B cell (primary cell): ENCODE measurements at regions not wholly inside any gene's neighbourhood (a gene's known extent, or its start where the extent isn't known, plus 50 kb on each side); places are given as distances from the start of the nearest gene placed in this dataset.
"Not testable (repeated sequence)": the region's sequence is repeated elsewhere in the genome, so short reads cannot be mapped to it uniquely, and the experiment has no call there.

Source experiments
- ATAC-seq: fragments of 200-7000 bp; cut with Tn5 transposase; one replicate; pipeline ENCODE4 v1.10.0; 2021; ENCODE audit warnings: low read depth, mild to moderate bottlenecking, moderate number of reproducible peaks, moderate library complexity
- CTCF ChIA-PET: fragments of 350-600 bp; sonication (Branson Sonifier 250); formaldehyde crosslinking; loops from one replicate; lab custom pipeline; 2021; ENCODE audit warnings: antibody characterized with exemption, inconsistent platforms; lab: Charles Lee
- POLR2A ChIA-PET: fragments of 350-600 bp; sonication (Branson Sonifier 250); formaldehyde crosslinking; loops from one replicate; lab custom pipeline; 2021; ENCODE audit warnings: antibody characterized with exemption; lab: Charles Lee
- DNase-seq: peaks from one replicate; pipeline ENCODE4 v3.0.0; 2013
- H2AFZ ChIP-seq: 2 replicates; pipeline ENCODE4 v1.6.1; 2012; ENCODE audit warnings: mild to moderate bottlenecking, low read depth, low read length; ENCODE audit not compliant: insufficient read depth, poor library complexity, severe bottlenecking
- H3K27ac ChIP-seq, 2 donors: 1 replicate in 1 of 2; 2 replicates in 1 of 2; pipeline ENCODE4 v1.5.1; 2012 to 2013; ENCODE audit warnings: low read length in 2 of 2, mild to moderate bottlenecking in 2 of 2, moderate library complexity in 1 of 2
- H3K27me3 ChIP-seq, 4 experiments: fragments of 200-600 bp in 1 of 4; sonication (generic) in 1 of 4; replicated peaks in 1 of 4; 1 replicate in 2 of 4; 2 replicates in 2 of 4; pipeline versions ENCODE4 v1.6.1 to v1.7.0; 2013 to 2016; ENCODE audit warnings: low read length in 3 of 4, mild to moderate bottlenecking in 2 of 4, mixed read lengths in 1 of 4, moderate library complexity in 1 of 4; ENCODE audit not compliant: insufficient read depth in 4 of 4, control insufficient read depth in 3 of 4; ENCODE audit errors: control extremely low read depth in 1 of 4
- H3K36me3 ChIP-seq, 2 experiments: replicated peaks in 1 of 2; 1 replicate in 1 of 2; 2 replicates in 1 of 2; pipeline versions ENCODE4 v1.6.1 to v1.7.1; 2013; ENCODE audit warnings: low read length in 1 of 2; ENCODE audit not compliant: insufficient read depth in 2 of 2, control insufficient read depth in 1 of 2; ENCODE audit errors: control extremely low read depth in 1 of 2, extremely low read depth in 1 of 2
- H3K4me1 ChIP-seq, 2 donors: fragments of 200-600 bp in 1 of 2; sonication (generic) in 1 of 2; 1 replicate in 1 of 2; 2 replicates in 1 of 2; pipeline versions ENCODE4 v1.5.1 to v1.6.1; 2013 to 2017; ENCODE audit warnings: low read length in 2 of 2; ENCODE audit not compliant: control insufficient read depth in 2 of 2, insufficient read depth in 2 of 2
- H3K4me2 ChIP-seq: replicated peaks from 2 replicates; pipeline ENCODE3; 2012; ENCODE audit warnings: mild to moderate bottlenecking, low read depth, low read length; ENCODE audit not compliant: poor library complexity, severe bottlenecking
- H3K4me3 ChIP-seq, 5 experiments: fragments of 200-600 bp in 1 of 5; sonication (generic) in 1 of 5; 1 replicate in 3 of 5; 2 replicates in 2 of 5; pipeline versions ENCODE4 v1.5.1 to v1.7.0; 2011 to 2016; ENCODE audit warnings: low read length in 4 of 5, mild to moderate bottlenecking in 4 of 5, low read depth in 2 of 5, control low read depth in 1 of 5, moderate library complexity in 1 of 5; ENCODE audit not compliant: insufficient read depth in 1 of 5; ENCODE audit errors: control extremely low read depth in 1 of 5, extremely low read depth in 1 of 5
- H3K79me2 ChIP-seq: fragments of 200-600 bp; sonication (generic); one replicate; pipeline ENCODE4 v1.6.0; 2016; ENCODE audit warnings: low read length; ENCODE audit not compliant: control insufficient read depth, insufficient read depth
- H3K9ac ChIP-seq: fragments of 200-600 bp; sonication (generic); 2 replicates; pipeline ENCODE4 v1.6.1; 2017; ENCODE audit warnings: mild to moderate bottlenecking, low read length, moderate library complexity
- H3K9me3 ChIP-seq, 3 donors: one replicate each; pipeline versions ENCODE4 v1.6.1 to v1.7.1; 2013; ENCODE audit warnings: low read length in 2 of 3; ENCODE audit not compliant: control insufficient read depth in 2 of 3, insufficient read depth in 1 of 3; ENCODE audit errors: control extremely low read depth in 1 of 3
- H4K20me1 ChIP-seq: 2 replicates; pipeline ENCODE4 v1.6.0; 2012; ENCODE audit warnings: mild to moderate bottlenecking, low read length; ENCODE audit not compliant: insufficient read depth, control insufficient read depth, poor library complexity, severe bottlenecking
- H3K27ac Mint-ChIP-seq: one replicate; pipeline ENCODE4 v1.8.0; 2021; ENCODE audit warnings: mixed read lengths
- H3K27me3 Mint-ChIP-seq: one replicate; pipeline ENCODE4 v1.8.0; 2021; ENCODE audit warnings: mixed read lengths
- H3K4me1 Mint-ChIP-seq: one replicate; pipeline ENCODE4 v1.8.0; 2021; ENCODE audit warnings: mixed read lengths
- H3K4me3 Mint-ChIP-seq: one replicate; pipeline ENCODE4 v1.8.0; 2021; ENCODE audit warnings: mixed read lengths
- H3K9me3 Mint-ChIP-seq: one replicate; pipeline ENCODE4 v1.8.0; 2022; ENCODE audit warnings: mixed read lengths; ENCODE audit not compliant: insufficient read depth
- WGBS: methylation state at CpG from one replicate; pipeline ENCODE4 v1.1.5; 2013; ENCODE audit warnings: missing lambda C conversion rate; ENCODE audit not compliant: insufficient coverage; 5-methylcytosine and 5-hydroxymethylcytosine counted together
- intact Hi-C: fragments of 100-400 bp; cut with micrococcal nuclease; formaldehyde crosslinking; loops from one replicate; pipeline ENCODE4 v1.10.0; 2022

DNA sequence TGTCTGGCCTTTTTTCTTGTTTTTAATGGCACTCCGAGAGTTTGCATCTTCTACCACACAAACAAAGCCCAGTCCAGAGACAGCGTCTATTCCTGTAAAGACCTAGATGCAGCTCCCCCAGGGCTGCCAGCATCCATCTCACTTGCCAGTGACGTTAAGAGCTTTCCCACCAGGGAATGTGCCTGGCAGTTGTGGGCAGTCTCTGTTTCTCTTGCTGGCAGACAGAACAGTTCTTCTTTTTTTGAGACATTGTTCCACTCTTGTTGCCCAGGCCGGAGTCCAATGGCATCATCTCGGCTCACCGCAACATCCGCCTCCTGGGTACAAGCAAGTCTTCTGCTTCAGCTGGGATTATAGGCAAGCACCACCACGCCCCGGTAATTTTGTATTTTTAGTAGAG, 93.1 kb upstream of the CCZ1B start:
- H3K27ac ChIP-seq, CTCF ChIA-PET, POLR2A ChIA-PET: not testable (repeated sequence)

DNA sequence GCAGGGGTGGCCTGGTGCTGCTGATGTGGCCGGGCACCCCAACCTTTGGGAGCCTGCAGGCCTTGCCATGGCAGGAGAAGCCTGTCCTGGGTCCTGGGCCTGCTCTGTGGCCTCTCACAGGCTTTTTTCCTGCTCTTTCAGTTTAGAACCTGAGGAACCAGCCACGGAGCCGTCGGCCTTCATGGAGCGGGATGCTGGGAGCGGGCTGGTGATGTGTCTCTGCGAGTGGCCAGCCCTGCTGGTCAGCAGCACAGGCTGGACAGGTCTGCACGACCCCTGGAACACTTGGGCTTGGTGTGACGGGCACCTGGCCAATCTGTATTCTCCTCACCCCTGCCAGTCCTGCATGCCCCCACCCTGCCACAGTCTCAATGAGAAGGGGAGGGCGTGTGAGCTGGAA, 98.4 kb upstream of the CCZ1B start:
- H3K4me1 Mint-ChIP-seq, H3K4me3 Mint-ChIP-seq, ATAC-seq, H3K4me3 ChIP-seq, H3K9me3 ChIP-seq, H3K79me2 ChIP-seq, H3K36me3 ChIP-seq, H3K27me3 Mint-ChIP-seq, H3K27ac Mint-ChIP-seq, H2AFZ ChIP-seq, POLR2A ChIA-PET, intact Hi-C loops, H3K4me1 ChIP-seq, H3K9me3 Mint-ChIP-seq, H3K4me2 ChIP-seq, H3K9ac ChIP-seq, H3K27me3 ChIP-seq, DNase-seq, H4K20me1 ChIP-seq, CTCF ChIA-PET, H3K27ac ChIP-seq: not testable (repeated sequence)
- WGBS, result 99% methylated on average over 7 of the region's 10 CpGs

More for the DNA sequence above, 93.1 kb upstream of the CCZ1B start:
- intact Hi-C loops, H3K4me1 ChIP-seq, H3K36me3 ChIP-seq, H3K27ac Mint-ChIP-seq, ATAC-seq, H4K20me1 ChIP-seq, H3K9me3 Mint-ChIP-seq, H2AFZ ChIP-seq, H3K4me3 Mint-ChIP-seq, H3K4me2 ChIP-seq, H3K79me2 ChIP-seq, H3K27me3 ChIP-seq, H3K9ac ChIP-seq, H3K4me1 Mint-ChIP-seq, H3K4me3 ChIP-seq, H3K9me3 ChIP-seq, DNase-seq: not testable (repeated sequence)
- WGBS, result no CpG with 5 or more reads among the region's 9 CpGs
- H3K27me3 Mint-ChIP-seq, result peaks cover 14% of the 10 kb centered on the region

DNA sequence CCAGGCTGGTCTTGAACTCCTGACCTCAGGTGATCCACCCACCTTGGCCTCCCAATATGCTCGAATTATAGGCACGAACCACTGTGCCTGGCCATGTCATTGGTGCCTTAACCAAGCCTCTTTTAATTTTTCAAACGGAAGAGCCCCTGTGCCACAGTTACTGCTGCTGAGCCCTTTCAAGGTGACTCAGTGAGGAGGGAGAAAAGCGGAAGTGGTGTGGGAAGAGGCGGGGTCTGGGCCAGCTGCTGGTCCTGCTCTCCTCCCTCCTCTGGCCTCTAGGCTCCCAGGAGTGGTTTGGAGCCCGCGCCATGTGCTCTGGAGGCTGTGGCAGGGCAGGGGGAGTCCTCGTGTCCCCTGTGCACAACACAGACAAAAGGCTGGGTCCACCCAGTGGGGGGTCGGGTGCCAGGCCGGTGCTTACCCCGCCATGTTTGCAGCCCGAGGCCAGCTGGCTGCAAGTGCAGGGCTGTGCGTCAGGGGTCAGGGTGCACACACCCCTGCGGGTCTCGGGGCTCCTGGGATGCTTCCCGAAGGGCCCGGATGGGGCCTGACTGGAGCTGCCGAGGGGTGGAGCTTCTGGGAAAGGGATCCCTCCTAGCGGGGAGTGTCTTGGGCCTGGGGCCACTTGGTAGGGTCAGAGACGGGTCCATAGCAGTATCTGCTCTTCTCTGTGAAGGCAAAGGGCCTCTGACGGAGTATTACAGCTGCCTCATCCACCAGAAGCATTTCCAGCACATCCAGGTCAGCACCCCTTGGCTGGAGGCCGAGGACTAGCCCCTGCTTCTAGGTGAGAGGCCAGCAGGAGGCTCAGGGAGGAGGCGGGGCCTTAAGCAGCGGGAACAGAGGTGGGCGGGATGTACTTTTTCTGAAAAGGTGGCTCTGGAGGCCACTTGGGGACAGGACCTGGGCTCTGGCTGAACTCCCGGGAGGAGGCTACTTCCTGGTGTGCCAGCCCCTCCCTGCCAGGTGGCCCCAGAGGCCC, 100.4 kb upstream of the CCZ1B start:
- H4K20me1 ChIP-seq, ATAC-seq, H3K4me1 Mint-ChIP-seq, CTCF ChIA-PET, H3K36me3 ChIP-seq, DNase-seq, H3K9me3 Mint-ChIP-seq, H3K79me2 ChIP-seq, H3K27ac Mint-ChIP-seq, H3K4me3 Mint-ChIP-seq, H3K4me3 ChIP-seq, POLR2A ChIA-PET, H3K4me2 ChIP-seq, H3K9ac ChIP-seq, H3K9me3 ChIP-seq, H3K27me3 ChIP-seq, intact Hi-C loops, H3K27ac ChIP-seq, H2AFZ ChIP-seq, H3K27me3 Mint-ChIP-seq, H3K4me1 ChIP-seq: not testable (repeated sequence)
- 87% methylated on average over 16 of the region's 26 CpGs for WGBS

DNA sequence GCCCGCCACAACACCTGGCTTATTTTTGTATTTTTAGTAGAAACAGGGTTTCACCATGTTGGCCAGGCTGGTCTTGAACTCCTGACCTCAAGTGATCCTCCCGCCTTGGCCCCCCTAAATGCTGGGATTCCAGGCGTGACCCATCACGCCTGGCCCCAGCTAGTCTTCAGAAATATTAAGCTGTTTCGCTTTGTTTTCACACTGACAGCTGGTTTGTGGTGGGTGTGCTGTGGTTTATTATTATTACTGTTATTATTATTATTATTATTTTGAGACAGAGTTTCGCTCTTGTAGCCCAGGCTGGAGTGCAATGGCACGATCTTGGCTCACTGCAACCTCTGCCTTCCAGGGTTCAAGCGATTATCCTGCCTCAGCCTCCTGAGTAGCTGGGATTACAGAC, 101.6 kb upstream of the CCZ1B start:
- ATAC-seq, H3K27me3 Mint-ChIP-seq, H3K27me3 ChIP-seq, H3K4me1 Mint-ChIP-seq, H4K20me1 ChIP-seq, H2AFZ ChIP-seq, H3K27ac ChIP-seq, H3K9me3 ChIP-seq, H3K4me3 ChIP-seq, intact Hi-C loops, H3K9ac ChIP-seq, H3K27ac Mint-ChIP-seq, CTCF ChIA-PET, DNase-seq, H3K4me2 ChIP-seq, H3K9me3 Mint-ChIP-seq, H3K4me1 ChIP-seq, POLR2A ChIA-PET, H3K4me3 Mint-ChIP-seq, H3K36me3 ChIP-seq, H3K79me2 ChIP-seq: not testable (repeated sequence)
- WGBS, result 88% methylated on average over 4 of the region's 8 CpGs
